ENCODE measurements at regions not wholly inside any gene's neighbourhood (a gene's known extent, or its start where the extent isn't known, plus 50 kb on each side); places are given as distances from the start of the nearest gene placed in this dataset.

DNA sequence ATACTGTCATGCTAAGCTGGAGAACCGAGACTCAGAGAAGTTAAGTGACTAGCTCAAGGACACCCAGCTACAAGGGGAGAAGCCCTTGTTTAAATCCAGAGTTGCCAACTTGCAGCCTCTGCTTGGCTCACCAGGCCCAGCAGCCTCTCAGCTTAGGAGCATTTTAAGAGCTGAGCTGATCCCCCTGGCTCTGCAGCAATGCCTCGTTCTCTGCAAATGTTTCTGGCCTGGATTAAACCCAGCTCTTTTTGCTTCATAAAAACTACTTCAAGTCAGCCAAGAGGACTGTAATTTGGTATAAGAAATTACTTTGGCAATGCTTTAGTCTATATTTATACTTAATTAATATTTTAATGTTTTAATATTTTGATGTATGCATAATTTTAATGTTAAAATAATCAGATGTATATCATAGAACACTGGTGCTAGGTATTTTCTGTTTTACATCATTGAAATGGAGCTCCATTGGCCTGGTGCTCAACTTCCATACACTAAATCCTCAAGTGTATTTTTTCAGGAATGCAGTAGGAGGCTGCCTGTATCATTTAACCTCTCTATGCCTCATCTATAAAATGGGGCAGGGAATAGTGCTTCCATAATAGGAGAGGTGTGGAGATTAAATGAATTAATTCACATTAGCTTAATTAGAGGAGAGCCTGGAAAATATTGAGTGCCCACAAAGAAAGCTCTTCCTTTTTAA is 184.2 kb downstream of the EMX2 start:
- Histone ChIP-seq H3K27ac (no peak overlapping the region), H3K4me3 (no peak overlapping the region), H3K4me1 (no peaks in the 10 kb centered on the region), H3K27me3 (peaks cover 0 to 71% (median 0%) of the 10 kb centered on the region in 4 donors), H3K36me3 (no peaks in the 10 kb centered on the region), H3K9me3 (no peaks in the 10 kb centered on the region)
- intact Hi-C loops (cut with DNase I): no loop called here
- TF ChIP-seq CTCF (IDR thresholded peaks at IDR 0.05) (no peak), POLR2A (IDR thresholded peaks at IDR 0.05) (no peak)
- WGBS, 2 donors: 41 to 72% methylated on average over 2 of the region's 2 CpGs
- DNase-seq: no peak

DNA sequence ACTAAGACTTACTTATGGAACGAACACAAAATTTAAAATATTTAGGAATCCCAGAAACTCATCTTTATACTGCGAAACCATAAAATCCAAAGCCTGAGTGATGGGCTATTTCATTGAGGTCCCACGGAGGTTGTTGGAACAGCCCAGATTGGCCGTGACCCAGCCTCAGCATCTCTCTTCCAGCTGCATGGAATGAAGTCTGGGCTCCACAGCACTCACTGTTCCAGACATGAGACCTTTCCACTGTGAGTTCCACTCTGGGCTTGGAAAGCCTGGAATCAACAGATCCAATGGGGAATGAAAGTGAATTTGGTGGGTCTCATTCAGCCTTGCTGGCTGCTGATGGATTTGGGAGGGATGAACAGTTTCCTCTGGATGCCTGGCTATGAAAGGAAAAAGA is 184.9 kb downstream of the EMX2 start:
- Histone ChIP-seq H3K9me3 (no peaks in the 10 kb centered on the region), H3K27ac (no peak overlapping the region), H3K4me1 (no peaks in the 10 kb centered on the region), H3K36me3 (no peaks in the 10 kb centered on the region), H3K4me3 (no peak overlapping the region), H3K27me3 (peaks cover 0 to 75% (median 0%) of the 10 kb centered on the region in 4 donors)
- TF ChIP-seq CTCF (IDR thresholded peaks at IDR 0.05) (no peak), POLR2A (IDR thresholded peaks at IDR 0.05) (no peak)
- no peak for DNase-seq
- 68 to 84% methylated on average over 4 of the region's 4 CpGs for WGBS, 2 donors
- intact Hi-C loops (cut with DNase I): no loop called here

- Histone ChIP-seq H3K27me3 (peaks cover 0 to 75% (median 0%) of the 10 kb centered on the region in 4 donors), H3K36me3 (no peaks in the 10 kb centered on the region), H3K9me3 (no peaks in the 10 kb centered on the region), H3K27ac (no peak overlapping the region), H3K4me3 (no peak overlapping the region), H3K4me1 (no peaks in the 10 kb centered on the region)
- TF ChIP-seq POLR2A (IDR thresholded peaks at IDR 0.05) (no peak), CTCF (IDR thresholded peaks at IDR 0.05) (no peak)
- DNase-seq: no peak
- intact Hi-C loops (cut with DNase I): no loop called here
These were observed 185.5 kb downstream of the EMX2 start for GRCh38 chr10:117728087-117728486.

DNA sequence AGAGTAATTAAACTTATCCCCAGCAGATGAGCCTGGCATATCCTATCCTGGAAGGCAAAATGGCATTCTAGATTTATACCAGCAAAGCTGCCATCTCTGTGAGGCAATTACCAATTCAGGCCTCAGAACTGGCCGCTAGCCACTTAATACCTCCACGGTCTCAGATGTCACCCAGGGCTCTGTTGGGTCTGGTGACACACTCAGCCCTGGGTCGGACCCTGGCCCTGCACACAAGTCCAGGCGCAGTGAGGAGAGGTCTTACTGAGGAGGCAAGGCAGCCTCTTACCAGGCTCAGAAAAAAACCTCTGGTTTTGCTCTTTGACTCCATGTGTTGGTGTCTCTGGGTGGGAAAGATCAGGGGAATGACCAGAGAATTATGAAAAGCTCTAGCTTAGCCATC is 186.6 kb downstream of the EMX2 start:
- H3K27ac ChIP-seq: no peak overlapping the region
- no peak overlapping the region for H3K4me3 ChIP-seq
- 79 to 85% methylated on average over 4 of the region's 4 CpGs for WGBS, 2 donors
- TF ChIP-seq POLR2A (IDR thresholded peaks at IDR 0.05) (no peak), CTCF (IDR thresholded peaks at IDR 0.05) (no peak)
- no peaks in the 10 kb centered on the region for H3K9me3 ChIP-seq
- DNase-seq: no peak
- peaks cover 0 to 80% (median 0%) of the 10 kb centered on the region in 4 donors for H3K27me3 ChIP-seq
- intact Hi-C loops (cut with DNase I): no loop called here
- H3K4me1 ChIP-seq: no peaks in the 10 kb centered on the region
- no peaks in the 10 kb centered on the region for H3K36me3 ChIP-seq

- Histone ChIP-seq H3K9me3 (no peaks in the 10 kb centered on the region), H3K4me3 (no peak overlapping the region), H3K36me3 (no peaks in the 10 kb centered on the region), H3K27ac (no peak overlapping the region), H3K27me3 (peaks cover 0 to 85% (median 8%) of the 10 kb centered on the region in 4 donors), H3K4me1 (no peaks in the 10 kb centered on the region)
- DNase-seq: no peak
- WGBS, 2 donors: 63 to 67% methylated on average over 17 of the region's 17 CpGs
- TF ChIP-seq POLR2A (IDR thresholded peaks at IDR 0.05) (no peak), CTCF (IDR thresholded peaks at IDR 0.05) (no peak)
- intact Hi-C loops (cut with DNase I): no loop called here
These were observed 188.7 kb downstream of the EMX2 start for GRCh38 chr10:117731121-117731791.

Data from esophagus squamous epithelium (tissue), 5 donors.